ENCODE measurements at regions not wholly inside any gene's neighbourhood (a gene's known extent, or its start where the extent isn't known, plus 50 kb on each side); places are given as distances from the start of the nearest gene placed in this dataset.

- DNase-seq = peak in 1 of 3 donors; percentile 35
- H3K4me3 ChIP-seq = no peak overlapping the region
- intact Hi-C loops (cut with DNase I, micrococcal nuclease) = no loop called here
Observed at GRCh38 chr12:92208613-92209121, 63.0 kb upstream of the BTG1 start.

GRCh38 chr12:92206596-92206995 is 61.0 kb upstream of the BTG1 start:
- Histone ChIP-seq H3K9me3 (no peaks in the 10 kb centered on the region), H3K4me3 (no peak overlapping the region), H3K36me3 (ENCODE audit: low read depth) (no peaks in the 10 kb centered on the region), H3K4me1 (ENCODE audit: low read depth) (peaks cover 19% of the 10 kb centered on the region)
- ATAC-seq (no peak), DNase-seq (no peak)
- intact Hi-C loops (cut with DNase I, micrococcal nuclease) = no loop called here
- no peak for TF ChIP-seq CTCF (IDR thresholded peaks at IDR 0.05)

More at GRCh38 chr12:92208613-92209121, 63.0 kb upstream of the BTG1 start:
- no peaks in the 10 kb centered on the region for H3K9me3 ChIP-seq
- peak; percentile 91 for ATAC-seq
- TF ChIP-seq CTCF (IDR thresholded peaks at IDR 0.05) = no peak
- no peaks in the 10 kb centered on the region for H3K36me3 ChIP-seq (ENCODE audit: low read depth)
- peaks cover 19% of the 10 kb centered on the region for H3K4me1 ChIP-seq (ENCODE audit: low read depth)

- ATAC-seq = no peak
- Histone ChIP-seq H3K9me3 (no peaks in the 10 kb centered on the region), H3K4me1 (ENCODE audit: low read depth) (peaks cover 19% of the 10 kb centered on the region), H3K4me3 (no peak overlapping the region), H3K36me3 (ENCODE audit: low read depth) (no peaks in the 10 kb centered on the region)
- DNase-seq = no peak
- no peak for TF ChIP-seq CTCF (IDR thresholded peaks at IDR 0.05)
- intact Hi-C loops (cut with DNase I, micrococcal nuclease) = no loop called here
Observed at GRCh38 chr12:92206011-92206410, 60.4 kb upstream of the BTG1 start.

GRCh38 chr12:92199819-92200576 is 54.4 kb upstream of the BTG1 start:
- ATAC-seq (no peak), DNase-seq (no peak)
- H3K4me3 ChIP-seq = no peak overlapping the region
- no peaks in the 10 kb centered on the region for H3K4me1 ChIP-seq (ENCODE audit: low read depth)
- intact Hi-C loops (cut with DNase I, micrococcal nuclease) = no loop called here
- peaks cover 3% of the 10 kb centered on the region for H3K9me3 ChIP-seq
- no peak for TF ChIP-seq CTCF (IDR thresholded peaks at IDR 0.05)
- no peaks in the 10 kb centered on the region for H3K36me3 ChIP-seq (ENCODE audit: low read depth)

GRCh38 chr12:92197815-92198214 is 52.2 kb upstream of the BTG1 start:
- ATAC-seq (no peak), DNase-seq (no peak)
- intact Hi-C loops (cut with DNase I, micrococcal nuclease) = no loop called here
- peaks cover 3% of the 10 kb centered on the region for H3K9me3 ChIP-seq
- H3K36me3 ChIP-seq (ENCODE audit: low read depth) = no peaks in the 10 kb centered on the region
- no peak for TF ChIP-seq CTCF (IDR thresholded peaks at IDR 0.05)
- no peak overlapping the region for H3K4me3 ChIP-seq
- H3K4me1 ChIP-seq (ENCODE audit: low read depth) = no peaks in the 10 kb centered on the region

All from mucosa of descending colon (tissue), 3 donors.